ENCODE measurements at regions not wholly inside any gene's neighbourhood (a gene's known extent, or its start where the extent isn't known, plus 50 kb on each side); places are given as distances from the start of the nearest gene placed in this dataset.

DNA sequence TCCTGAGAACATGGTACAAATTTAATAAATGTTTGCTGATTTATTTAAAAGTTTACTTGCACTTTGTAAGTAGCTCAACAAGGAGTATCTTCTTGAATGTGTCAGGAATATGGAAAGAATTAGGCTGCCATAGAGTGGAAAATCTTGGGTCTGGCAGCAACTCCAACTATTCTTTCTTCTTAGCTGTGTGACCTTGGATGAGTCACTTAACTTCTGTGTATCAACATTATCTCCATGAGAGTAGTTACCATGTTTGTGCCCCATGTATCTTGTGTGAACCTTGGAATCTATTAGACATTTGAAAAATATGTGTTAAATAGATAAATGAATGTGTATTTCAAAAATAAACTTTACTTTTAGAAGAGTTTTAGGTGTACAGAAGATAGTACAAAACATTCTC is 348.8 kb downstream of the GBA3 start:
- TF ChIP-seq CTCF (IDR thresholded peaks at IDR 0.05) (no peak), POLR2AphosphoS5 (IDR thresholded peaks at IDR 0.05; ENCODE audit: low read depth, low read length) (no peak), SIN3A (IDR thresholded peaks at IDR 0.05; ENCODE audit: borderline replicate concordance, insufficient read depth, low read depth, low read length) (no peak), TCF7L2 (IDR thresholded peaks at IDR 0.05; ENCODE audit: low read depth, low read length) (no peak)
- TF ChIP-seq, protein P1, sequence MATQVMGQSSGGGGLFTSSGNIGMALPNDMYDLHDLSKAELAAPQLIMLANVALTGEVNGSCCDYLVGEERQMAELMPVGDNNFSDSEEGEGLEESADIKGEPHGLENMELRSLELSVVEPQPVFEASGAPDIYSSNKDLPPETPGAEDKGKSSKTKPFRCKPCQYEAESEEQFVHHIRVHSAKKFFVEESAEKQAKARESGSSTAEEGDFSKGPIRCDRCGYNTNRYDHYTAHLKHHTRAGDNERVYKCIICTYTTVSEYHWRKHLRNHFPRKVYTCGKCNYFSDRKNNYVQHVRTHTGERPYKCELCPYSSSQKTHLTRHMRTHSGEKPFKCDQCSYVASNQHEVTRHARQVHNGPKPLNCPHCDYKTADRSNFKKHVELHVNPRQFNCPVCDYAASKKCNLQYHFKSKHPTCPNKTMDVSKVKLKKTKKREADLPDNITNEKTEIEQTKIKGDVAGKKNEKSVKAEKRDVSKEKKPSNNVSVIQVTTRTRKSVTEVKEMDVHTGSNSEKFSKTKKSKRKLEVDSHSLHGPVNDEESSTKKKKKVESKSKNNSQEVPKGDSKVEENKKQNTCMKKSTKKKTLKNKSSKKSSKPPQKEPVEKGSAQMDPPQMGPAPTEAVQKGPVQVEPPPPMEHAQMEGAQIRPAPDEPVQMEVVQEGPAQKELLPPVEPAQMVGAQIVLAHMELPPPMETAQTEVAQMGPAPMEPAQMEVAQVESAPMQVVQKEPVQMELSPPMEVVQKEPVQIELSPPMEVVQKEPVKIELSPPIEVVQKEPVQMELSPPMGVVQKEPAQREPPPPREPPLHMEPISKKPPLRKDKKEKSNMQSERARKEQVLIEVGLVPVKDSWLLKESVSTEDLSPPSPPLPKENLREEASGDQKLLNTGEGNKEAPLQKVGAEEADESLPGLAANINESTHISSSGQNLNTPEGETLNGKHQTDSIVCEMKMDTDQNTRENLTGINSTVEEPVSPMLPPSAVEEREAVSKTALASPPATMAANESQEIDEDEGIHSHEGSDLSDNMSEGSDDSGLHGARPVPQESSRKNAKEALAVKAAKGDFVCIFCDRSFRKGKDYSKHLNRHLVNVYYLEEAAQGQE (IDR thresholded peaks at IDR 0.05; ENCODE audit: insufficient read depth in 1 of 2, low read depth in 2 of 2, low read length in 1 of 2): no peak
